GM21526 (cell line): ENCODE measurements at regions not wholly inside any gene's neighbourhood (a gene's known extent, or its start where the extent isn't known, plus 50 kb on each side); places are given as distances from the start of the nearest gene placed in this dataset.
"Not testable (repeated sequence)": the region's sequence is repeated elsewhere in the genome, so short reads cannot be mapped to it uniquely, and the experiment has no call there.

Experiments used
- ATAC-seq: cut with Tn5 transposase; IDR thresholded peaks from one replicate; pipeline ENCODE4 v1.9.1; 2021; ENCODE audit warnings: moderate library complexity; ENCODE audit not compliant: unreplicated experiment, low FRiP score

DNA sequence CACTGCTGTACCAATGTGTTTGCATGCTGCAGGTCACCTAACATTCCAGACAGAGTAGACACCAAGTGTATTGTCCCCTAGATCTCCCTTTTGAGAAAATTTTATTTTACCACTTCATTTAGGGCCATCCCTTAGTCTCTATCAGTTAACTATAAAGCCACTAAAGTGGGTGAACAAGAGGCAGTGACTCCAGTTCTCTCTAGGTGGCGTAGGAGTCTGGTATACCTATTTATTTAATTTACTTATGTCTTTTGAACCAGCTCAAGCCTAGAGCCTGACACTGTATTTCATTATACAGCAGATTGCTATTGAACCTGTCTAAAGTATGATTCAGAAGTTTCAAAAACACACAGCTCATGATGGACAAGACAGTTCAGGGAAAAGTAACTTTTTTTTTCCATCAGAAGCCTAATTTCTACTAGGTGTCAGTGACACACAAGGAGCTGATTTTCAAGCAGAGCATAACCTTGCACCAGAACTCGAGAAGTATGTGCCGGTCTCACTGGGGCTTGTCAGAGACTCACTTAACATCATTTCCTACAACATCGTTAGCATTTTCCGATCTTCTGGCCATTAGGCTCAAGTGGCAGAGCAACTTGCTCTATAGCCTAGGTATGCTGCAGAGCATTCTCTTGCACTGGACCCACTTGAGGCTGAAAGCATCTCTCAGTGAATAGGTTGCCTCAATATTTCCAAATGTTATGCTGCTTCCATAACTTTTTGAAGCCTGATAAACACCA is 175.4 kb downstream of the CDC14C start:
- no peak for ATAC-seq

DNA sequence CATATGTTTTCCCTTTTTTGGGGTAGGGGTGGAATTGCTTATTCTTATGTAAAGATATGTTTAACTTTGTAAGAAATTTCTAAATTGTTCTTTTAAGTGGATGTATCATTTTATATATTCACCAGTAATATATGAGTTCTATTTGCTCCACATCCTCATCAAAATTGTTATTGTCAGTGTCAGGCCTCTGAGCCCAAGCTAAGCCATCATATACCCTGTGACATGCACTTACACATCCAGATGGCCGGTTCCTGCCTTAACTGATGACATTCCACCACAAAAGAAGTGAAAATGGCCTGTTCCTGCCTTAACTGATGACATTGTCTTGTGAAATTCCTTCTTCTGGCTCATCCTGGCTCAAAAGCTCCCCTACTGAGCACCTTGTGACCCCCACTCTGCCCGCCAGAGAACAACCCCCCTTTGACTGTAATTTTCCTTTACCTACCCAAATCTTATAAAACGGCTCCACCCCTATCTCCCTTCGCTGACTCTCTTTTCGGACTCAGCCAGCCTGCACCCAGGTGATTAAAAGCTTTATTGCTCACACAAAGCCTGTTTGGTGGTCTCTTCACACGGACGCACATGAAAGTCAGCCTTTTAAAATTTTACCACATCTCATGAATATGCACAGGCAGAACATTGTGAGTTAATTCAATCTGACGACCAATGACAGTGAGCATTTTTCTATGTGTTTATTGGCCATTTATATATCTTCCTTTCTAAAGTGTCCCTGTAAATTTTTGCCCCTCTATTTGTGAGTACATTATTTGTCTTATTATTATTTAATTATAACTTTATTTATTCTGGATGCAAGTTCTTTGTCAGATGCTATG is 176.8 kb downstream of the CDC14C start:
- not testable (repeated sequence) for ATAC-seq

DNA sequence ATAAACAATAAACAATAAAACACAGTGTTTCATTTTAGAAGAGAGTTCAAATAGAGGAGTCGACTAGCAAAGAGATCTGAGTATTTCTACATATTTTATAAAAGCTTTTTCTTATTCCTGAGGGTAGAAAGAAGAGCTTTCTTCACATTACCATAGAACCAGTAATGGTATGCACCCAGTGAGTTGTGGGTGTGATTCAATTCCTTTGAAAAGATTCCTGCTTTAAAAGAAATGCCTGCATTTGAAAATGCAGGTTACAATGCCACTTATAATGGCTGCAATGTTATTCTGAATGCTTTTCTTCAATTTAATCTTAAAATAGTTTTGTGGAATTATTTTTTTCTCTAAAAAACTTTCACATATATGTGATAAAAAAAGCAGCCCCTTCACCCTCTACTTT is 178.1 kb downstream of the CDC14C start:
- ATAC-seq: no peak

DNA sequence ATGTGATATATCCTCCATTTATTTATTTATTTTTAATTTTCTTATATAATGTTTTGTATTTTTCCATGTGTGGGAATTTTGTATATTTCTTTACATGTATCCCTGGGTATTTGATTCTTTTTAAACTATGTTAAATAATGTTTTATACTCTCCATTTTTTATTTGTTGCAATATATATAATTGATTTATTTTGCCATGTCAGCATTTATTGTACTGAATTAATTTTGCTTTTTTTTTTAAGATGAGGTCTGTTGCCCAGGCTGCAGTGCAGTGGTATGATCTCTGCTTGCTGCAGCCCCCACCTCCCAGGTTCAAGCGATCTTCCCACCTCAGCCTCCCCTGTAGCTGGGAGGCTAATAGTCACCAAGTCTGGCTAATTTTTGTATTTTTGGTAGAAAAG is 187.4 kb downstream of the CDC14C start:
- no peak for ATAC-seq

DNA sequence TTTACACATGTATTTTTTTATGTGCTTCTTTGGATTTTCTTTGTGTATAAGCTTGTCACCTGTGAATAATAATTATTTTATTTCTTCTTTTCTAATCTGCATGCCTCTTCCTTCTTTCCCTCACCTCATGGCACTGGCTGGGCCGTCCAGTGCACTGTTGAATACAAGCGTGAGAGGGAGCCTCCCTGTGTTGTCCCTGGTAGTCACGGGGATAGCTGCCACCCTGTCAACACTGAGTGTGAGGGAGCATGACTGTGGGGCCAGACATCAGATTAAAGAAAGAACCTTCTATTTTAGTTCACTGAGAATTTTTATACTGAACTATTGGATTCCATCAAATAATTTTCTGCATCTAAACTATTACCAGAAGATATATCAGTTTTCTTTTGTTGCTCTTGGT is 187.9 kb downstream of the CDC14C start:
- ATAC-seq: no peak

DNA sequence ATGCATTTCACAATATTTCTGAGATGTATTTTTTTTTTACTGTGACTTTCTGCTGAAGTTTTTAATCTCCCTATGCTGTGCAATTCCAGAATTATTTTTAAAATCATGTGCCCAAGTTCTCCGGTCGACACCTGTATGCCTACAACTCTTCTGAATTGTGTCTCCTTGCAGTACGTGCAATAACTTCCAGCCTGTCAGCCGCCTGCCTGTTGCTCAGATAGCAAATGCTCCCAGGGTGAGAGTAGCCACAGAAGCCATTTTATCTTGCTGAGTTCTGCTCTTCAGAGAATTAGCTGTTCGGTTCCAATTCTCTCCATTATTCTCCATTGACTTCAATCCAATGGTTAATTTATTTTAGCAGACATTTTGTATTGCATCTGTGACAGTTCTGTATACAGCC is 188.3 kb downstream of the CDC14C start:
- ATAC-seq: no peak

DNA sequence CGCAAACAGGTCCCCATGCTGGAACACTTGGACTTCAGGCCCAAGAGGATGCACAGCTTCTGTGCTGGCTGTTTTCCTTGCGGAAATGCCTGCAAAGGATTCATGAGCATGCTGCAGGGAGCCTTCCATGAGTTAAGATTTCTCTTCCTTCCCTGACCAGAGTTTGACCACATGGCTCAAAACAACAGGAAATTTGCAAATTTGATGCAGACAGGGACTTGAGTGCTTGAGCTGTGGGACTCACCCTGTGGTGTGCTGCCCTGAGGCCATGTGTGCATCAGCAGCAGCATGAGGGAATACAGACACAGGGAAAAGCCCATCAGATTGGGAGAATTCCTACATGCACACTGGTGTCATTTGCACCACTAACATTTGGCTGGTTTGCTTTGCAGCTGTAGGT is 195.4 kb downstream of the CDC14C start:
- ATAC-seq: no peak

DNA sequence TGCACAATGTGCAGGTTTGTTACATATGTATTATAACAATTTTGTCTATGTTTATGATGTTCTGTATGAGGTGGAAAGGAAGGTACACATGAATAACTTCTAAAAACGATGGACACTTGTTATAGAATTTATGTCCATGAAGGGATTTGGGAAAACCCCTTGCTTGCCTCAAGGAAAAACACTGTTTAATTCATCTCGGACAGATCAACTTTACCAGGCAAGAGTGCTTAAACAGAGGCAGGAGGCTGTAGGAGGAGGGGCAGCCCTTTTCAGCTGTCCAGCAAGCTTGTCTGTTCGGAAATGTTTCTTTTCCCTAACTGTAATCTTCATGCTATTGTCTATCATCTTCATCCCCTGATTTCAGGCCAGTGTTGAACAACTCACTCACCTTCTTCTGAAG is 200.9 kb downstream of the CDC14C start:
- no peak for ATAC-seq

DNA sequence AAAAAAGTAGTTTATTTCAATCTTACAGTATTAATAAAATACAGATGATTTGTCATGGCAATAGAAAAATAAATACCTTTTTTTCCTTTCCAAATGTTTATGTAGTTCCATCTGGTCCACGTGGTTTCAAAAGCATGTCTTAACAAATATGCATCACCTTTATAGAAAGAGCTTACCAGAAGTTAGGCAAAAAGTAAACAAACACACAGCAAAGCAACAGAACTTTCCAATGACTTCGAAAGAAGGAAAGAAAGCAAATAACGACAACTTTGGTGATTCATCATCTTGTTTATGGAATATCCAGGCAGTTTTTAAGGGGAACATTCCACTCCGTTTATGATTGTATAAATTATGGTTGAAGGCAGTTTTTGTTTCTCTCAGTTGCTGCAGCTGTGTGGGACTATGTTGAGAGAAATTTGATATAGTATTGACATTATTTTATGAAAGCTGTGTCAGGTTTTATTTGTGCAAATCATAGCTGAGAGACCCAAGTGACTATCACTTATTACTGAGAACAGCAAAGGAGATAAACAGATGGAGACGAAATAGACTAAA is 203.1 kb downstream of the CDC14C start:
- no peak for ATAC-seq

DNA sequence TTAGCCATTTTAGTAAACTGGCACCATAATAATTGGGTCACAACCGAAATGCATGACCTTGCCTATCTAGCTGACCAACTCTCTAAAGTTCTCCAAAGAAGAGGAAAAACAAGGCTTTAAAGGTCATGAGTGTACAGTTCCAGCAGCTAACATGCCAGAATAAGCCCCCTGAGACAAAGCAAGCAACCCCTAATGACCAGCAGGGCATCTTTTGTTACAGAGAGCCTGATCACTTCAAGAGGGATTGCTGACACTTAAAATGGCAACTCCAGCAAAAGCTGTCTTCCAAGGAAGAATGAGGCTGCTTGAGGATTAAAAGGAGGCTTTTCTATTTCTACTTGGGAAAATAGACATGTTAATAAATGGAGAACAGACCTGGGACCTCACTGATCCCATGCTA is 213.6 kb downstream of the CDC14C start:
- ATAC-seq: no peak

DNA sequence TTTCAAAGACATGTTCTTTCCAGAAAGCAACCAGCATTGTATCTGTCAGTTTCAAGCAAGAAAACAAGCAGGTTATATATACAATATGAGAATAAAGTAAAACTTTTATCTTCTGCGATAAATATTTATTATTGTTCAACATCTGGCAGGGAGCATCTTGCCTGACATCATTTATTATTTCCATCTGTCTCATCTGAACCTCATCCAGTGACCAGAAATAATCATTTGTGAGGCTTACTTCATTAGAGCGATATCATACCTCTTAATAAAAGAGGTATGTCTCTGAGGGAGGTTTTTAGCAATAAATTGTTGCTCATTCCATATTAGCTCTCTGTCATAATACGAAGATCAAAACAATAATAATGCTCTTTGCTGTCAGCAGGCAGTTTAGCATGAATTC is 226.1 kb downstream of the CDC14C start:
- ATAC-seq: no peak

DNA sequence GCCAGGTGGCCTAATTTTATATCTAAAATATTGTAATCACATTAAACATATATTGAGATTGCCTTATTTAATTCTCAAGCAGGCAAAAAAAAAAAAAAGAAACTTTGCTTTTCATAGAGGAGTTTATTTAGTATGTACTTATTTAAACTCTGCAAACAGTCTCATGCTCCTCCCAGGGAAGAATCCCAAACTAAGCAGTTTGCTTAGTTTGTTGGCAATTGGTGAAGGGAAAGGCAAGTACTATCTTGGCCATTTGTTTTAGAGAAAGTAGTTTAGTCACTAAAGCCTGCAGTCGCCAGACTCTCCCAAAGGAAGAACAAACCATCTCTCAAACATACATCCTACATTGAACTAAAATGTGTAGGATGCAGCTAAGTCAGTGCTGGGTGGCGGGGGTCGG is 226.8 kb downstream of the CDC14C start:
- no peak for ATAC-seq

DNA sequence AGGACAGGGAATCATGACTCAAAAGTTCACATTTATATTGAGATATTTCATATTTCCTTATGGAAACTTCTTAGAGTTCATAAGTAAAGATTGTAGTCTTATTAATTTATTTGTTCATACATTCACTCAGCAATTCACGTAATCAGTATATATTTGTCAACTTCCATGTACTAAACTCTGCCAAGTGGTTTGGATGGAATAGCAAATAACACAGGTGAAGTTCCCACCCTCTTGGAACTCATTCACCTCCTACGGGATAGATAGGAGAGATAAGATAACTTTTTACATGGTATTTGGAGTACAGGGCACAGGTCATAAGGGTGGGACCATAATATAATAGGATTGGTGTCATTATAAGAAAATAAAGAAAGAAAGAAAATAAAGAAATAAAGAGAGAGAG is 234.0 kb downstream of the CDC14C start:
- no peak for ATAC-seq

DNA sequence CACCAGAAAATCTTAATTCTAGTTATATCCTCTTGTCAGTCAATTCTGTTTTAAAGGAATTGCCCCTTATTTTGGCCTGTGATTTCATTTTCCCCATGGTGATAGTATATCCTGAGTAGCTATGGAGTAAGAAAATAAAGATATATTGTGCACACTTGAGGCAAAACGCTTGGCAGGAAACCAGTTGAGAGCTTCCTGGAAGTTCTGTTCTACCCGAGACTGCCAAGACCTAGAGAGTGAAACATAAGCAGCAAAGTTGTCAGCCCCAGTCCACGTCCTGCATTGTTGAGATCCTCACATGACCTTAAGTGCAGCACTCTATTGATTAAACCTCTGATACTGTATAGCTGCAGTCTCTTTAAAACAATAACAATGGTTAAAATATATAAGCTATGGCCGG is 235.2 kb downstream of the CDC14C start:
- no peak for ATAC-seq

DNA sequence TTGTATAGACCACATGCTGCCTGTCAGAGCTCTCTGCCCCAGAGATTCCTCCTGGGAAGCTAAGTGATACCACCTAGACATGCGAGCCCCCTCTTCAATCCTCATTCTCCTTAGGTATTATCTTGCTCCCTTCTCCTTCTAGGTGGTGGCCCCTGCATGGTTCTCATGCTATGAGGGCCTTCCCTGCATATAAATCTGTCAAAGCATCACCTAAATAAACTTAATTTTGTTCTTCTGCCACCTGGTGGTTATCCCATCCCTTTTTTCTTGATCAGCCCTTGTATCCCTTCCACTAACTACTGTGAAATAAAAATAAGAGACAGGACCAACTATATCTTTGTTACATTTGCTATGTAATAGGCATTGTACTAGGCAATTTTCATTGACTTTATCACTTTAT is 242.1 kb downstream of the CDC14C start:
- no peak for ATAC-seq

DNA sequence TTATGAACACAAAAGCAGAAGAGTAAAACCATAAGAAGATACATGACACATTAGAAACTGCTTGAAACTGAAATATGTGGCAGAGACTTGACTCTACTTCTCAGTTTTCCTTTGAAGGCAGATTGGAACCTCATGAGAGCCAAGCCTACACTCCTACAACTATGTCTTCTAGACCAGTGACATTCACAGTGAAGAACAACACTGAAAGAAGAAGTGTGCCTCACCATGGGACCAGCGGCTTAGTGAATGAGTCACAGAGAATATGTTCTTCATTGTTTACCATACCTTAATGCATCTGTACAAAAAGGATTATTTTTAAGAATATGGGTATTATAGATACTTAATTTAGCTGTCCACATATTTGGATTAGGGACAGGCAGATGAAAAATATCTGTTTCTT is 248.3 kb downstream of the CDC14C start:
- ATAC-seq: no peak

DNA sequence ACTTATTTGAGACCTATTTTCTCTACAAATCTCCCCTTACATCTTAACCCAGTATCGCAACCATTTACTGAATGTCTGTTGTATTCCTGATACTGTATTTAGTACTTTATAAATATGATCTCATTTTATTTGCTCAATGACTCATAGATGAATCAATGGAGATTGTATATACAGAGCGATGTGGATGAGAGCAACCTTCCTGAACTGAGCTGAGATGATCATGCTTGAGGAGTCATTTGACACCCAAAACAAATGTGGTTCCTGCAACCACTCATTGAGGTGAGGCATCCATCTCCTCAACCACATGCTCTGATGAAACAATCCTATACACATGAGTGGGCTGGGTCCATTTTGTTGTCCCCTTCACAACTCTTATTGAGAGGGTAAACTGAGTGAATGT is 250.0 kb downstream of the CDC14C start:
- ATAC-seq: no peak

DNA sequence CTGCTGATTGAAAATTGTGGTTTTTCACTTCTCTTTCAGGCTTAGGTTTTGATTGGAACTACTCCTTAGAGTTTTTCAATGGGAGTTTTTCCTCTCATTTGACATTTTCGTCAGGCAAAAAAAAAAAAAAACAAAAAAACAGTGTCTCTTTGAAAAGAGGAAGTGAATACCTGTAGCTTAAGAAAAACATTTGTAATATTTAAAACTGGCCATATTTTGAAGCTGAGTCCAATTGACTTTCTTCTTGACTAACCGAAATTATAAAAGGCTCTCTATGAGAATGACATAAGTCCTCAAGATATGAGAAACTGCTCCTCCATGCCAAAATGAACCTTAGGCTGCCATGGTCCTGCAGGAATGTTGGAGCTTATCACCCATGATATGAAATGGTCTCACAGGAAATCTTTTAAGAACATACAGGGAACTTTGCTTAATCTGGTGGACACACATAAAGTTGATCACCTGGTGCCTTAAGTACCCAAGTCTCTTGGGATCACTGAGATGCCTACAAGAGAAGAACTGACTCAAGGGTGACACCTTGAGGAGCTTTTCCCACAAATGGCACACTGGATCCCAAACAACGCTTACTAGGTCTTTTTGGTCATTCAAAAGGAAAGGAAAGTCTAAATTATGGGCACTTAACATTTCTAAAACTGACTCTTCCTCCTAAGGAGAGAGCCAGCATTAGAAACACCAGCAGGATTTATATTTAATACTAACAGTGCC is 263.4 kb downstream of the CDC14C start:
- ATAC-seq: no peak

DNA sequence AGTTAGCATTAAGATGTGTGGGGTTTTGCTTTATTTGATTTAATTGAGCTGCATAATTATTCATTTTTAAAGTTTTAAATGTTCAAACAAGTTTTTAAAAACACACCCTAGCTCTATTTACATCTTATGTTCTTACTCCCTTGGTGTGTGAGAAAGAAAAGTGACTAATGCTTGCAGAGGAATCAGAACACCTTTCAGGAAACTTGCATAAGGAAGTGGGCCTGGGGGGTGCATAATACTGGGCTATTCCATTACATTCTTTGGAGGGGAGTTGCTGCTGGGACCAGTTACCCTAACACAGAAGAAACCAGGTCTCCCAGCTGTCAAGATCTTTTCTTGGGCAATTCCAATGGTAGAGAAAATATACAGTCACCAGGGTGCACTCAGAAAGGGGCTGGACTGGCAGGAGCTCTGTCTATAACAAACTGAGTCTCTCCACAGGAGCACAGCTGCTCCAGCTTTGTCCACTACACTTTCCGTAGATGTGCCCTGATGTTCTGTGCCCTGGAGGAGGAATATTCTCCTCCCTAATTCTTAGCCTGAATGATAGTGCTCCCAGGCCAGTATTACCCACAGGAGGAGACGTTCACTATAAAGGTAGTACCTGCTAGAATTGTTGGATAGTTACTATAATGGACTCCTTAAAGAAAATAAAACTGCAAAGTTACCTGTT is 304.2 kb downstream of the CDC14C start:
- no peak for ATAC-seq

DNA sequence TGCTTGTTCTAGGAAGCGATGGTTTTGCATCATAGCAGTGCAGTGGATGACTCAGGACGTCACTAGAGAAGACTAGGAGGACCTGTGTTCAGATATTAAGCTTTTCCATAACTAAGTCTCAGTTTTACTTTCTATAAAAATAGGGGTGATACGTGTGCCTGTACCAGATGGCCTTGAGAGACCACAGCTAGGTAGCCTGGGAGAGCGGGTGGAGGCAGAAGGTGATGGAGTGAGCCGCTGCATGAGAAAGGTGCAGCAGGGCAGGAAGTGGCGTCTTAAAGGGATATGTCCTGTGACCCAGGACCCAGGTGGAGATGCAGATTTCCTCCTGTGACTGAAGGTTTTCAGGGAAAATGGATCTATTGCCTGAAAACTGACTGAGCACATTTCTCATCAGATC is 304.9 kb downstream of the CDC14C start:
- ATAC-seq: no peak

DNA sequence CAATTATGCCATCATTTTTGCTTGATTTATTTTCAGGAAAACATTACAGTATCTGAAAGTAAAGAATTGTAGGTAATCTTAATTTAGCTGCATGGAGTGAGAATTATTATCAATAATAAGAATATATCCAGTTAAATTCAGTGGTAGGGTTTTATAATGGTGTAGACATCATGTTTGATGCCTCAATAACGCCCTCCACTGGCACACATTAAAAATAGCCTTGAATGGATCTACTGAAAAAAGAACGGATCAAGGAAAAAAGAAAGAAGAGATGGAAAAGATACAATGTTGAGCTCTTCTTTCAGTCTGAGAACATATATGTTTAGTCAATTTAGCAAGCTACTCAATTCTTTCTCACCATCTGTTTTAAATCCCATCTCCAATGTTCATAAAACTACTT is 319.2 kb downstream of the CDC14C start:
- no peak for ATAC-seq
